ENCODE measurements at regions not wholly inside any gene's neighbourhood (a gene's known extent, or its start where the extent isn't known, plus 50 kb on each side); places are given as distances from the start of the nearest gene placed in this dataset.

- DNase-seq (ENCODE audit: low read depth in 2 of 2): no peak
Observed at GRCh38 chr9:126152622-126153362, 173.8 kb upstream of the MVB12B start.

- no peak for DNase-seq (ENCODE audit: low read depth in 2 of 2)
Observed at GRCh38 chr9:126153382-126153781, 173.2 kb upstream of the MVB12B start.

- no peak for DNase-seq (ENCODE audit: low read depth in 2 of 2)
Observed at GRCh38 chr9:126154182-126154827, 172.3 kb upstream of the MVB12B start.

GRCh38 chr9:126154869-126155268, 171.8 kb upstream of the MVB12B start:
- no peak for DNase-seq (ENCODE audit: low read depth in 2 of 2)

GRCh38 chr9:126155756-126156664, 170.6 kb upstream of the MVB12B start:
- DNase-seq (ENCODE audit: low read depth in 2 of 2): no peak

- DNase-seq (ENCODE audit: low read depth in 2 of 2): no peak
Observed at GRCh38 chr9:126156898-126157297, 169.7 kb upstream of the MVB12B start.

- no peak for DNase-seq (ENCODE audit: low read depth in 2 of 2)
Observed at GRCh38 chr9:126157423-126157822, 169.2 kb upstream of the MVB12B start.

GRCh38 chr9:126157826-126158587, 168.6 kb upstream of the MVB12B start:
- no peak for DNase-seq (ENCODE audit: low read depth in 2 of 2)

- no peak for DNase-seq (ENCODE audit: low read depth in 2 of 2)
Observed at GRCh38 chr9:126158588-126159429, 167.8 kb upstream of the MVB12B start.

GRCh38 chr9:126159430-126160060, 167.1 kb upstream of the MVB12B start:
- DNase-seq (ENCODE audit: low read depth in 2 of 2): no peak

- no peak for DNase-seq (ENCODE audit: low read depth in 2 of 2)
Observed at GRCh38 chr9:126160067-126160853, 166.4 kb upstream of the MVB12B start.

GRCh38 chr9:126160854-126161329, 165.7 kb upstream of the MVB12B start:
- no peak for DNase-seq (ENCODE audit: low read depth in 2 of 2)

GRCh38 chr9:126162611-126163381, 163.8 kb upstream of the MVB12B start:
- DNase-seq (ENCODE audit: low read depth in 2 of 2): no peak

- no peak for DNase-seq (ENCODE audit: low read depth in 2 of 2)
Observed at GRCh38 chr9:126164796-126165525, 161.7 kb upstream of the MVB12B start.

GRCh38 chr9:126165755-126166154, 160.9 kb upstream of the MVB12B start:
- DNase-seq (ENCODE audit: low read depth in 2 of 2): no peak

GRCh38 chr9:126166291-126166690, 160.3 kb upstream of the MVB12B start:
- DNase-seq (ENCODE audit: low read depth in 2 of 2): no peak

GRCh38 chr9:126166866-126167265, 159.8 kb upstream of the MVB12B start:
- DNase-seq (ENCODE audit: low read depth in 2 of 2): no peak

- no peak for DNase-seq (ENCODE audit: low read depth in 2 of 2)
Observed at GRCh38 chr9:126169736-126170135, 156.9 kb upstream of the MVB12B start.
